ENCODE measurements at regions not wholly inside any gene's neighbourhood (a gene's known extent, or its start where the extent isn't known, plus 50 kb on each side); places are given as distances from the start of the nearest gene placed in this dataset.

DNA sequence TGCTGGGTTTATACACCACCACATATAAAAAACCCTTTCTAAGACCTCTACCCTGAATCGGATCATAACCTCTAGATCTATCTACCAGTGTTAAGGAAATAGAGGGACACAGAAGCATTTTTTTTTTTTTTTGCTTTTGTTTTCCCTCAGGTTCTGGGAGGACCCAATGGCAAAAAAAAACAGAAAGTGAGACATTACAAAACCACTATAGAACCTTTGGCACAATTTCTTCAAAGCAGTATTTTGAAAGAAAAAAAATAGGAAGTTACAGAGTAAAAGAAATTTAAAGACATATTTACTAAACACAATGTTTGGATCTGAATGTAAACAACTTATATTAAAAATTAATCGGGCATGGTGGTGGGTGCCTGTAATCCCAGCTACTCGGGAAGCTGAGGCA is 1258.7 kb upstream of the GJE1 start:
- Histone ChIP-seq H3K27ac (ENCODE audit: low read depth, low read length) (no peak overlapping the region), H3K36me3 (ENCODE audit: low read length) (no peaks in the 10 kb centered on the region), H3K4me2 (ENCODE audit: low read depth, low read length, poor library complexity, severe bottlenecking) (no peak overlapping the region), H3F3A (ENCODE audit: insufficient read depth) (no peaks in the 10 kb centered on the region), H3K4me3 (ENCODE audit: insufficient read depth, low read length, poor library complexity, severe bottlenecking) (no peak overlapping the region), H4K20me1 (ENCODE audit: low read depth, low read length) (no peaks in the 10 kb centered on the region), H3K9ac (ENCODE audit: low read length) (no peak overlapping the region), H3K27me3 (ENCODE audit: low read length) (no peaks in the 10 kb centered on the region), H3K79me2 (ENCODE audit: insufficient read depth, low read length) (no peaks in the 10 kb centered on the region), H3K9me2 (replicated peaks; ENCODE audit: insufficient read depth, low read length) (no peaks in the 10 kb centered on the region), H3K9me3 (ENCODE audit: insufficient read depth, low read length) (no peaks in the 10 kb centered on the region), H2AFZ (ENCODE audit: low read depth, low read length, severe bottlenecking) (no peak overlapping the region)
- TF ChIP-seq, protein P1, sequence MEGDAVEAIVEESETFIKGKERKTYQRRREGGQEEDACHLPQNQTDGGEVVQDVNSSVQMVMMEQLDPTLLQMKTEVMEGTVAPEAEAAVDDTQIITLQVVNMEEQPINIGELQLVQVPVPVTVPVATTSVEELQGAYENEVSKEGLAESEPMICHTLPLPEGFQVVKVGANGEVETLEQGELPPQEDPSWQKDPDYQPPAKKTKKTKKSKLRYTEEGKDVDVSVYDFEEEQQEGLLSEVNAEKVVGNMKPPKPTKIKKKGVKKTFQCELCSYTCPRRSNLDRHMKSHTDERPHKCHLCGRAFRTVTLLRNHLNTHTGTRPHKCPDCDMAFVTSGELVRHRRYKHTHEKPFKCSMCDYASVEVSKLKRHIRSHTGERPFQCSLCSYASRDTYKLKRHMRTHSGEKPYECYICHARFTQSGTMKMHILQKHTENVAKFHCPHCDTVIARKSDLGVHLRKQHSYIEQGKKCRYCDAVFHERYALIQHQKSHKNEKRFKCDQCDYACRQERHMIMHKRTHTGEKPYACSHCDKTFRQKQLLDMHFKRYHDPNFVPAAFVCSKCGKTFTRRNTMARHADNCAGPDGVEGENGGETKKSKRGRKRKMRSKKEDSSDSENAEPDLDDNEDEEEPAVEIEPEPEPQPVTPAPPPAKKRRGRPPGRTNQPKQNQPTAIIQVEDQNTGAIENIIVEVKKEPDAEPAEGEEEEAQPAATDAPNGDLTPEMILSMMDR (IDR thresholded peaks at IDR 0.05; ENCODE audit: insufficient read depth, low read length, poor library complexity, severe bottlenecking) = no peak
- no peak for TF ChIP-seq EZH2phosphoT487 (conservative IDR thresholded peaks at IDR 0.05; ENCODE audit: low read length)

GRCh38 chr6:140872885-140873284 is 1259.8 kb upstream of the GJE1 start:
- H3K79me2 ChIP-seq (ENCODE audit: insufficient read depth, low read length) = no peaks in the 10 kb centered on the region
- H3K4me2 ChIP-seq (ENCODE audit: low read depth, low read length, poor library complexity, severe bottlenecking) = no peak overlapping the region
- H3F3A ChIP-seq (ENCODE audit: insufficient read depth) = no peaks in the 10 kb centered on the region
- no peak overlapping the region for H2AFZ ChIP-seq (ENCODE audit: low read depth, low read length, severe bottlenecking)
- no peaks in the 10 kb centered on the region for H4K20me1 ChIP-seq (ENCODE audit: low read depth, low read length)
- H3K9me3 ChIP-seq (ENCODE audit: insufficient read depth, low read length) = no peaks in the 10 kb centered on the region
- TF ChIP-seq, protein P1 (IDR thresholded peaks at IDR 0.05; ENCODE audit: insufficient read depth, low read length, poor library complexity, severe bottlenecking) = no peak
- TF ChIP-seq EZH2phosphoT487 (conservative IDR thresholded peaks at IDR 0.05; ENCODE audit: low read length) = no peak
- H3K4me3 ChIP-seq (ENCODE audit: insufficient read depth, low read length, poor library complexity, severe bottlenecking) = no peak overlapping the region
- no peak overlapping the region for H3K9ac ChIP-seq (ENCODE audit: low read length)
- no peaks in the 10 kb centered on the region for H3K36me3 ChIP-seq (ENCODE audit: low read length)
- no peaks in the 10 kb centered on the region for H3K9me2 ChIP-seq (replicated peaks; ENCODE audit: insufficient read depth, low read length)
- no peak overlapping the region for H3K27ac ChIP-seq (ENCODE audit: low read depth, low read length)
- H3K27me3 ChIP-seq (ENCODE audit: low read length) = no peaks in the 10 kb centered on the region

DNA sequence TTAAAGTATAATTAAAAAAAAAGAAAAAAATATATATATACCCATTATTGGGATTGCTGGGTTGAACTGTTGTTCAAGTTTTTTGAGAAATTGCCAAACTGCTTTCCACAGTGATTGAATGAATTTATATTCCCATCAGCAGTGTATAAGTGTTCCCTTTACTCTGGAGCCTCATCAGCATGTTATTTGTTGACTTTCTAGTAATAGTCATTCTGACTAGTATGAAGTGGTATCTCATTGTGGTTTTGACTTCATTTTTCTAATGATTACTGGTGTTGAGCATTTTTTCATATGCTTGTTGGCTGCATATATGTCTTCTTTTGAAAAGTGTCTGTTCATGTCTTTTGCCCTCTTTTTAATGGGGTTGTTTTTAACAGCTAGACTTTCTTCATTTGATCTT is 1260.8 kb upstream of the GJE1 start:
- Histone ChIP-seq H3K27ac (ENCODE audit: low read depth, low read length) (no peak overlapping the region), H3K79me2 (ENCODE audit: insufficient read depth, low read length) (no peaks in the 10 kb centered on the region), H2AFZ (ENCODE audit: low read depth, low read length, severe bottlenecking) (no peak overlapping the region), H3K4me3 (ENCODE audit: insufficient read depth, low read length, poor library complexity, severe bottlenecking) (no peak overlapping the region), H3F3A (ENCODE audit: insufficient read depth) (no peaks in the 10 kb centered on the region), H3K4me2 (ENCODE audit: low read depth, low read length, poor library complexity, severe bottlenecking) (no peak overlapping the region), H3K9me3 (ENCODE audit: insufficient read depth, low read length) (no peaks in the 10 kb centered on the region), H3K9me2 (replicated peaks; ENCODE audit: insufficient read depth, low read length) (no peaks in the 10 kb centered on the region), H3K27me3 (ENCODE audit: low read length) (no peaks in the 10 kb centered on the region), H4K20me1 (ENCODE audit: low read depth, low read length) (no peaks in the 10 kb centered on the region), H3K36me3 (ENCODE audit: low read length) (no peaks in the 10 kb centered on the region), H3K9ac (ENCODE audit: low read length) (no peak overlapping the region)
- TF ChIP-seq, protein P1 (IDR thresholded peaks at IDR 0.05; ENCODE audit: insufficient read depth, low read length, poor library complexity, severe bottlenecking) = no peak
- no peak for TF ChIP-seq EZH2phosphoT487 (conservative IDR thresholded peaks at IDR 0.05; ENCODE audit: low read length)
